ENCODE measurements at regions not wholly inside any gene's neighbourhood (a gene's known extent, or its start where the extent isn't known, plus 50 kb on each side); places are given as distances from the start of the nearest gene placed in this dataset.
A peak's percentile ranks its signal among the peaks of the same experiment; 100 is the strongest.

DNA sequence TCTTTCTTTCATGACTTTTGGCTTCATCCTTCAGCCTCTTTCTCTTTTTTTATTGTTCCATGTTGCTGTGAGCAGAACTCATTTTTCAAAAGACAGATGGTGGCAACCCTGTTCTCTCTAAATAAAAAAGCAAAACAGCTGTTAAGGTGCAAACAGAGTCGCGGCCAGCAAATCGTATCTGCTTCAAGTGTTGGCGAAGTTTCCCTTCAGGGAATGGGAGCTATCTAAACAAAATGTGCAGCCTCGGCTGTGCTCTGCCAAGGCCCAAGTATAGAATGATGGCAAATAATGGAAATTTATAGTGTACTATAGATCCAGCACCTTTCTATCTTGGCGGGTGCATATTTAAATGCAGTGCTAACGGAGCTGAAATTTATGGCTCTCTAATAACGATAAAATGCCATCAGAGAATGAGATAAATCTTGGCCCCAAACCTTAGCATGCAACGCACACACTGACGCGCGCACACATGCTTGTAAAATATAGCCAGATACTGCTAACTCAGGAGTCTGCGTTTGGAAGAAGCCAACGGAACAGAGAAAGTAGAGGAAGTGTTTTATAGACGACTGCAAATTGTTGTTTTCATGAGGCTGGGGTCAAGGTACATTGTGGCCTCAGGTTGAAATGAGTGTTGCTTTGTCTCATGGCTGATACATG is 315.5 kb upstream of the RBFOX1 start:
- no peak for DNase-seq (ENCODE audit: low spot score)
- FAIRE-seq: no peak

DNA sequence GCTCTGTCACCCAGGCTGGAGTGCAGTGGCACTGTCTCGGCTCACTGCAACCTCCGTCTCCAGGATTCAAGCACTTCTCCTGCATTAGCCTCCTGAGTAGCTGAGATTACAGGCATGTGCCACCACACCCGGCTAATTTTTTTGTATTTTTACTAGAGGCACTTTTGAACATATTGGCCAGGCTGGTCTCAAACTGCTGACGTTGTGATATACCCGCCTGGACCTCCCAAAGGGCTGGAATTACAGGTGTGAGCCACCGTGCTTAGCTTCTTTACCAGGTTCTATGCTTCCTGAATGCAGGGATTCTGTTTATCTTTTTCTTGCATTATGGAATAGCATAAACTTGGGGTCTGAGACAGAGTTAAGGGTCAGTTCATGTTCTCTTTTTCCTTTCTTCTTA is 317.9 kb upstream of the RBFOX1 start:
- DNase-seq (ENCODE audit: low spot score) (no peak), FAIRE-seq (no peak)

DNA sequence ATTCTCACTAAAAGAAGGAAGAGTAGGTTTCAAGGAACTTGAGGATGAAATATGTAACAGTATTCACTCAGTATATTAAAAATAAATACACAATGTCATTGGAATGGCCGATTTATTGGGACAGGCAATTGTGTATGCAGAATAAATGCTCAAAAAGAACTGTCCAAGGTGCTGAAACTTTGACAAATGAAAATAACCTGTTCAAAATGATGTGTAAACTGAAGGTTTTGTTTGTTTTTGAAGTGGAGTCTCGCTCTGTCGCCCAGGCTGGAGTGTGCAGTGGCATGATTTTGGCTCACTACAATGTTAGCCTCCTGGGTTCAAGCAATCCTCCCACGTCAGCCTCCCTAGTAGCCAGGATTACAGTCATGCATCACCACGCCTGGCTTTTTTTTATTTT is 318.7 kb upstream of the RBFOX1 start:
- FAIRE-seq: no peak
- peak; percentile 19 for DNase-seq (ENCODE audit: low spot score)

DNA sequence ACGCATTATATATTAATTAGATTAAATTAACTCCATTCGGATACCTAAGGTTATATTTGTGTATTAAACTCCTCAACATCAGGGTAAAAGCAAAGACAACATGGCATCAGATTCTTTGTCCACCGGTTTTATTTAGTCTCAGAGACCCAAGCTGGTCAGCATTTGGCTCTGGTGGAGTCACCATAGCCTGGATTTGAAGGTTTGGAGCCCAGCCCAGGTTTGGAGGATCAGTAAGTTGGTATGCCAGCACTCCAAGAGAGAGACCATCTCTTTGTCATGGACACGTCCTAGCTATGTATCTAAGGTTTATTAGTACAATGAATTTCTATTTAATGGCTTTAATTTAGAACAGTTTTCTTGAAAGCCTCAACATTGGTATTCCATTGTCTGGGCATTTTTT is 328.4 kb upstream of the RBFOX1 start:
- FAIRE-seq (no peak), DNase-seq (ENCODE audit: low spot score) (no peak)

DNA sequence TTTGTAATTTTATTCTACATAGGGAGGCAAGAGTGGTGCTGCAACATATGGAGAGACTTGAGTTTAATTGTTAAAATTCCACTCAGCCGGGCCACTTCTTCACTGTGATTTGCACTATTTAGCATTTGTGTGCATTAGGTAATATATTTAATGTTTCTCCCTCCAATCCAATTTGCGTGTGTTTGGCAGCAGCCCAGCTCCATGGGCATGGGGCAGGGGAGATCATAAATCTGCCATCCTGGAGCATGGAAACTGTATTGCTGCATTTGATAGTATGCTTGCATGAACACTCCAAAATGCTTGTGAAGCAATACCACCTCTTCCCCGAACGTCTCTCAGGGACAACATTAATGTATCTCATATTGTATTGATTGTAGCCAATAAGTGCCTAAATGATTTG is 339.1 kb upstream of the RBFOX1 start:
- DNase-seq (ENCODE audit: low spot score) (no peak), FAIRE-seq (no peak)

DNA sequence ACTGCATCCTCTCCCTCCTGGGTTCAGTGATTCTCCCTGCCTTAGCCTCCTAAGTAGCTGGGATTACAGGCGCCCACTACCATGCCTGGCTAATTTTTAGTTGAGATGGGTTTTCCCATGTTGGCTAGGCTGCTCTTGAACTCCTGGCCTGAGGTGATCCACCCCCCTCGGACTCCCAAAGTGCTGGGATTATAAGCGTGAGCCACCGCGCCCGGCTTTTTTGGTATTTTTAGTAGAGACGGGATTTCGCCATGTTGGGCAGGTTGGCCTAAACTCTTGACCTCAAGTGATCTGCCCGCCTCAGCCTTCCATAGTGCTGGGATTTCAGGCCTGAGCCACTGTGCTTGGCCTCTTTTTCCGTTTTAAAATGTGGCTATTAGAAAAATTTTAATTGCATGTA is 343.8 kb upstream of the RBFOX1 start:
- FAIRE-seq (no peak), DNase-seq (ENCODE audit: low spot score) (no peak)

DNA sequence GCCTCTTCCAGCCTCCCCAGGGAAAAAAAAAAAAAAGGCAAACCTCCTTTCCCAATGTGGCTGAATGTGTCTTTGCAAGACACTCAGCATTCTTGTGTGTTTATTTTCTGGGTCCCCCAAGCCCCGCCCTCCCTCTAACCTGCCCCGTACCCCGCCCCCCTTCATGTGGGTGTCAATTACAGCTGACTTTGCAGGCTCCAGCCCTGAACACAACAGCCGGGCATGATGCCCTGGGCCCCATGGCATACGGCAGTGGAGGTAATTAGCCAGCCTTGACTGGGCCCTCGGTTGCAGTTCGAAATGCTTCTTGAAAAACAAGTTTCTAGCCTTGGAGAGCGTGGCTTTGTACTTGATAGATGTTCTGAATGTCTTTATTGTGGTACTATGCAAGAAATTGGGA is 354.7 kb upstream of the RBFOX1 start:
- DNase-seq (ENCODE audit: low spot score) (no peak), FAIRE-seq (no peak)

DNA sequence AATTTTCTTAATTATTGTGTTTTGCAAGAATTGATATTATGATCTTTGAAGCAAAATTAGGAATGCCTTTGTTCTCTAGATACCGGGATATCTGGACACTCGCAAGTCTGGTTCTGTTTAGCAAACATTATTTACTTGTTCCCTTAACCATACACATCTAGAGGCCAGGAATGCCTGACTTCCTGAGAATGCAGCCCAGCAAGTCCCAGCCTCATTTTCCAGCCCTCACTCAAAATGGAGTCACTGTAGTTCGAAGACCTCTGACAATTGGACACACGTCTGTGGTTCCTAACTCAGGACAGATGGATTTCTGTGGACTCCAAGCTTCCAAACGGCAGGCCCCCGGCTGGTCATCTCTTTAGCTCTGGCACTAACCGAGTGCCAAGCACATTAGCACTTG is 355.4 kb upstream of the RBFOX1 start:
- no peak for DNase-seq (ENCODE audit: low spot score)
- FAIRE-seq: no peak

DNA sequence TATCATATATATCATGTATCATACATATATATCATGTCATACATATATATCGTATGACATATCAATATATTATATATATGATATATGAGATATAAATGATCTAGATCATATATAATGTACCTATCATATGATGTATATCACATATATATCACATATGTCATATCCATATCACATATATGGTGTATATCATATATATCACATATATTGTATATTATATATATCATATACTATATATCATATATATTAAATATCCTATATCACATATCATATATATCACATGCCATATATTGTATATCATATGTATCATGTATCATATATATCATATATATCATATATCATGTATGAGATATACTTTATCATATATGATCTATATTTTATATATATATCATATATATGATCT is 355.9 kb upstream of the RBFOX1 start:
- FAIRE-seq: no peak
- no peak for DNase-seq (ENCODE audit: low spot score)

DNA sequence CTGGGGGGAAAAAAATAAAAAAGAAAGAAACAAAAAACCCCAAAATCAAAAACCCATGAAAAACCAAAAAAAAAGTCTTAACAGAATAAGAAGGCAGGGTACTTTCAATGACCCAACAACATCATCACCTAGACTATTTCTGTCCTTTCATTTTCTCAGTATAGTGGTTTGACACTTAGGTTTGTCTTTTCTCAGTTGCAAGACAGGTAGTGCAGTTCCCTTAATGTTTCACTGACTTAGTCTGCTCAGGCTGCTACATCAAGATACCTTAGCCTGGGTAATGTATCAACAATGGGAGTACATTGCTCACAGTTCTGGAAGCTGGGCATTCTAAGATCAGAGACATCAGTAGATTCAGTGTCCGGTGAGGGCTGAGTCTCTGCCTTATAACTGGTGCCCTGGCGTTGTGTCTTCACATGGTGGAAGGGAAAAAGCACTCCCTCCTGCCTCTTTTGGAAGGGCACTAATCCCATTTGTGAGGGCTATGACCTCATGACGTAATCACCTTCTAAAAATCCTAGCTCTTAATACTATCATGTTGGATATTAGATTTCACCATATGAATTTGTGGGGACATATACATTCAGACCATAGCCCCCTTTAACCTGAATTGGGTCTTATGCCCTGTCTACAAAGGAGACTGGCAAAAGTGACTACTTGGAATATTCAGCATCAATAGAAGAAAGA is 362.3 kb upstream of the RBFOX1 start:
- FAIRE-seq (no peak), DNase-seq (ENCODE audit: low spot score) (no peak)

DNA sequence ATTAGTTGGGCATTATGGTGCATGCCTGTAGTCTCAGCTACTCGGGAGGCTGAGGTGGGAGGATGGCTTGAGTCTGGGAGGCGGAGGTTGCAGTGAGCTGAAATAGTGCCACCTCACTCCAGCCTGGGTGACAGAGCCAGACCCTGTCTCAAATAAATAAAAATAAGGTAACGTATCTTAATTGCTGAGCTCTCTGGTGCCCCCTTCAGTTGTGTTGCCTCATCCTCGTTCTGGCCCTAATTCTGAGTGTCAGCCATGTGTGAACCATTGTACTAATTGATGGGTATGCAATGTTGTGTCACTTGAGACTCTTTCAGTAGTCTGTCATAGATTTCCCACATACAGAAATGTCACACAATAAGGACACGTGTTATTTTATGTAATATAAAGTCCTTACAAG is 363.1 kb upstream of the RBFOX1 start:
- DNase-seq (ENCODE audit: low spot score) (no peak), FAIRE-seq (no peak)

DNA sequence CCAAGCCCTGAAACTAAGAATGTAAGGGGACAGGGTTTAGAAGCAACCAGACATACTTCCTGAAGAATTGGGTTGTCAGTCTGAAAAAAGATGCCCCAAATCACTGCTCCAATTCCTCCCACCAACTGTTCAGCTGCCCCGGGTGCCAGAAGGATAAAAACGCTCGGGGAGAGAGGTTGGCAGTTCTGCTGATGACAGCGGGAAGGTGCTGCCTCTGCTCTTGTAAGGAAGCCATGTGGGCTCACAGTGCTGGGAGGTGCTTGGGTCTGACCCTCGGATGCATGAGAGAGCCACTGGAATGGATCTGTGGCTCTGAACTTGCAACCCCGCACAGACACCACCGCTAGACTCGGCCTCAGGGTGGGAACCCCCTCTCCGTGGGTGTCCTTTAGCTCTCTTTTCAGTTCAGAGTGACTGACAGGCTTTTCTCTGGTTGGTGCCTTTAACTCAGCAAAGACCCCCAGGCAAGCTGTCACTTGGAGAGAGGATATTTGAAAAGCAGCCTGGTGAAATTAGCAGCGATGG is 364.8 kb upstream of the RBFOX1 start:
- no peak for FAIRE-seq
- DNase-seq (ENCODE audit: low spot score): no peak

DNA sequence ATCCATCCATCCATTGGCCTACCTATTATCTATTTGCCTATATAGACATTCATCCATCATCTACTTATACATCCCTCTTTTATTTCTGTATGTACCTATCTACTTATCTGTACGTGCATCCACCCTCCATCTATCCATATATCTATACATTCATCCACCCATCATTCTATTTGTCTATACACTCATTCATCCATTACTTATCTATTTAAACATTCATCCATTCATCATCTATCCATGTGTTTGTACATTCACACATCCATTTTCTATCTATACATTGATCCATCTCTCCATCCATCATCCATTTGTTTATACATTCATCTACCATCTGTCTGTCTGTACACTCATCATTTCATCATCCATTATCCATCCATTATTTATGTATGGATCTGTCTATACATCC is 365.7 kb upstream of the RBFOX1 start:
- FAIRE-seq (no peak), DNase-seq (ENCODE audit: low spot score) (no peak)

DNA sequence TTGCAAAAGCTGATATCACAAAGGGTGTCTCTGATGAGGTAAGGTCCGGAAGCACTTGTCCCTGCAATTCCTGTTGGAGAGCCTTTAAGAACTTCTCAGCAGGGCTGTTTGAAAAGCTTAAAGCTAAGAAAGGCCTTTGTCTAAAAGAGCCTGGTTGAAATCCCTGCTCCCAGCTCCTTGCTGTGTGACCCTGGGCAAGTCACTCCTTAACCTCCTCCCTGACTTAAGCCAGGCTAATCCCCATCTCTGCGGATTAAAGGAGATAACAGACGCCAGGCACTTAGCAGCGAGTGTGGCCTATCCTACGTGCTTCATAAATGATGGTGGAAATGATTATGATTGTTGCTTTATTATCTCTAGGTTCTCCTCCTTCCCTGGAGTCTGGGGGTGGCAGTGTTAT is 368.0 kb upstream of the RBFOX1 start:
- FAIRE-seq: no peak
- no peak for DNase-seq (ENCODE audit: low spot score)

DNA sequence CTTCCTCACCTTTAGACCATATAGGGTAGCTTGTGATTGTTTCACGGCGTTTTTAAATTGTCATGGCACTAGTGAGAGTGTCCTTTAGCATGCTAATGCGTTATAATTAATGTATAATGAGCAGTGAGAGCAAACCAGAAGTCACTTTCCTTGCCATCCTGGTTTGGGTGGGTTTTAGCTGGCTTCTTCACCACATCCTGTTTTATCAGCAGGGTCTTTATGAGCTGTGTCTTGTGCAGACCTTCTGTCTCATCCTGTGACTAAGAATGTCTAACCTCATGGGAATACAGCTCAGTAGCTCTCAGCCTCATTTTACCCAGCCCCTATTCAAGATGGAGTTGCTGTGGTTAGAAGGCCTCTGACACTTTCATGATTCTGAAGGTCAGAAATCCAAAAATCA is 370.9 kb upstream of the RBFOX1 start:
- FAIRE-seq: no peak

DNA sequence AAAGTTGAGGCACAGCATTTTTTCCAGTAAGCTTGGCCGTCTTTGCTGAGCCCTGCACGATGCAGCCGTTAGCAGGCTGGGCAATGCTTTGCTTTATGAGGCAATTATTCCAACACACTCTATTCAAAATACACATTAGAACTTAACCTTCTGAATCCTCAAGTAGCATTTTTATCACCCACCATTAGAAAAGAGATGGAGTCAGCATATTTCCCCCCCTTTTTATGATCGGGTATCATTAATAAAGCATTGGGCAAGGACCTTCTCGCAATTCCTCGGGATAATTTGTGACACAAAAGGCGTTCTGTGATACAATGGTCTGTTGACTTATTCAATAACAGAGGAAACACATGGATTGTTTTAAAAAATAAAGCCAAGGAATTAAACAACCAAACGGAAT is 374.5 kb upstream of the RBFOX1 start:
- DNase-seq (ENCODE audit: low spot score): no peak
- FAIRE-seq: no peak

More for the DNA sequence above, 370.9 kb upstream of the RBFOX1 start:
- DNase-seq (ENCODE audit: low spot score): no peak

DNA sequence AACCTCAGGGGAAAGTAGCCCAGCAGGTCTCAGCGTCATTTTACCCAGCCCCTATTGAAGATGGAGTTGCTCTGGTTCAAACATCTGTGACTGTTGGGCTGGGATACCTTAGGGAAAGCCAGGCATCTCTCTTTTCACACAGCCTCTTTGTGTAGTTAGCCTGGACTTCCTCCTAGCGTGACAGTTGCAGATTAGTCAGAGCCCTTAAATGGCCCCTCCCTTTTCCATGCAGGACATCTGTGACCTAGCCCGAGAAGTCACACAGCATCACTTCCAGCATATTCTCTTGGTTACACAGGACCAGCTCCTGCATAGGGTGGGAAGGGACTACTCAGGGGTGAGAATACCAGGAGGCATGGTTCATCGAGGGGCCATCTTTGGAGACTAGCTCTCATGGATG is 375.0 kb upstream of the RBFOX1 start:
- FAIRE-seq (no peak), DNase-seq (ENCODE audit: low spot score) (peak; percentile 23)

DNA sequence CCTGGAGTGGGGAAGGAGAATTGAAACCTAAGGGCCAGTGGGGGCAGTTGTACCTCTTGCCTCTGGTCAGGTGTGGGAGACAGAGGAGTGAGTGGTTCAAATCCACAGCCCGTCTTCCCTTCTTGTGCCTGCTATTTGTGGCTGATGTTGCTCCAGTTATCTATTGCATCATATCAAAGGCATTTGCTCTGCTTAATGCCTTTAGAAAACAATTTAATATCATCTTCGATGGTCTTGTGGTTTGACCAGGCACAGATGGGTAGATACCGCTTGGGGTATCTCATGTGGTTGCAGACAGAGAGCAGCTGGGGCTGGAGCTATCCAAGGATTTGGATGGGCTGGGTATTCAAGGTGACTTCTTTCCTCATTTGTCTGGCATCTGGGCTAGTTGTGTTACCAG is 376.1 kb upstream of the RBFOX1 start:
- DNase-seq (ENCODE audit: low spot score) (no peak), FAIRE-seq (no peak)

DNA sequence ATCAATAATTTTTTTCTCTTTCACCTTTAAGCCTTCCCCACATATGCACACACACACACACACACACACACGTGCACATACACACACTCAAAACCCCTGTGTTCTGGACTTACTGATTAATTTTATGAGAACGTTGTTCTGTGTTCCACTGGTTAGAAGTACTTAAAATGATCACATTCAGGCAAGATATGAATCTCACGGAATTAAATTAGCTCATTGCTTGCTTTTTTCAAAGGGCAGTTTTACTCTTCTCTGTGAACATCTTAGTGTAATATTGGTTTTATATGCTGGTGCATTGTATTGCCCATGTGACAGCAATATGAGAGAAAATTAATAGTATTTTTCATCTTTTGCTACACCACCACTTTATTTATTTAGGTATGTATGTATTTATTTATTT is 377.3 kb upstream of the RBFOX1 start:
- DNase-seq (ENCODE audit: low spot score): no peak
- FAIRE-seq: no peak

DNA sequence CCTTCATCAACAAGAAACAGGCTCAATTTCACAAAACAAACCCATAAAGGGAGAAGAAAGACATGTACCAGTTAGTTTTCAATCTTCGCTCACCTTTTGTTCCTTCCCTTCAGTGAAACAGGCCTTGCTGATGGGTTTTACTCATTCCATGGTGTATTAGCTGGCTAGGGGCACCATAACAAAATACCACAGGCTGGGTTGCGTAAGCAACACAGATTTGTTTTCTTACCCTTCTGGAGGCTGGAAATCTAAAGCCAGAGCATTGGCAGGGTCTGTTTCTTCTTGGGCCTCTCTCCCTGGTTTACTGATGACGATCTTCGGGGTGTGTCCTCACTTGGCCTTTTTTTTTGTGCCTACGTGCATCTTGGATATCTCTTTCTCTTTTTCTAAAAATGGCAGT is 383.4 kb upstream of the RBFOX1 start:
- FAIRE-seq (no peak), DNase-seq (ENCODE audit: low spot score) (no peak)

DNA sequence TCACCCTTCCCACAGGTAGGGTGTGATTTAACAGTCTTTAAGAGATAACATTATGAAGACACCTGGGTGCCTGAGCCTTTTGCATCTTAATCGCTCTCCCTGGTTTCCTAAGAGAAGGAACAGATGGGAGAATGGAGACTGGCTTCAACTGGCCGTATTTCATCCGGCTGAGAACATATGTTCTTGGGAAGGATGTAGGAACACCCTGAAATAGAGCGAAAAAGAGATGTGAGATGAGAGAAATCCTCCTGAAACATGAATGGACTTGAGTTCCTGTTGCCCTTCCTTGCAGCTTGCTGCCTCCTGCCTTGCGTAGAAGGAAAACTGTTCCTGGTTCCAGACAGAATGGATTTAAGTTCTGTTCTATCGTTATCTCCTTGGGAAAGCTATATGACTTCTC is 385.4 kb upstream of the RBFOX1 start:
- FAIRE-seq: no peak

DNA sequence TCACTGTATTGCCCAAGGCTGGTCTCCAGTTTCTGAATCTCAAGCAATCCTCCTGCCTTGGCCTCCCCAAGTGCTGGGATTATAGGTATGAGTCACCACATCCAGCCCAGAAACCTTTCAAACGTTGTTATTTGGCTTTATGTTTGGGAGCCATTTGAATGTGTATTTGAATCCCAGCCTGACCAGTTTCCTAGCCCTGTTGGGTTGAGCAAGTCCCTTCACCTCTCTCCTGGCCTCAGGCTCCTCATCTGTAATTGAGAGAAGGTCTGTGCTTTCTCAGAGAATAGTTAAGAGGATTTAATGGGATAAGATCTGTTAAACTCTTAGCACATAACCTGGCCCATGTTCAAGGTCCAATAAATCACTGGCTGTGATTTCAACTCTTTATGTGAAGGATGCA is 385.8 kb upstream of the RBFOX1 start:
- DNase-seq (ENCODE audit: low spot score): no peak
- FAIRE-seq: no peak

More for the DNA sequence above, 385.4 kb upstream of the RBFOX1 start:
- DNase-seq (ENCODE audit: low spot score): no peak

DNA sequence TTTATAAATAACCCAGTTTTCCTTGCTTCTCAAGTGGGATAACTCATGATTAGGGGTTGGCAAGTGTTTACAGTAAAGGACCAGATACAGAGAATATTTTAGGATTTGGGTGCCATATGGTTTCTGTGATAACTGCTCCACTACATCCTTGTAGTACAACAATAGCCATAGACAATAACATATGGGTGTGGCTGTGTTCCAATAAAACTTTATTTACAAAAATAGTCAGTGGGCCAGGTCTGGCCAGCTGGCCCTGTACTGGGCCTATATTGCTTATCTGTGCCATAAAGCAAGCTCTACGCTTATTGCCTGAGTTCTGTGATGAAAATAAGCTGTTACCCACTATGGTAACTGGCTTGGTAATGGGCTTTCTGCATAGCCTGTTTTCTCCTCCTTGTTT is 386.5 kb upstream of the RBFOX1 start:
- DNase-seq (ENCODE audit: low spot score) (no peak), FAIRE-seq (no peak)
